ENCODE measurements at regions not wholly inside any gene's neighbourhood (a gene's known extent, or its start where the extent isn't known, plus 50 kb on each side); places are given as distances from the start of the nearest gene placed in this dataset.
"Not testable (repeated sequence)": the region's sequence is repeated elsewhere in the genome, so short reads cannot be mapped to it uniquely, and the experiment has no call there.

DNA sequence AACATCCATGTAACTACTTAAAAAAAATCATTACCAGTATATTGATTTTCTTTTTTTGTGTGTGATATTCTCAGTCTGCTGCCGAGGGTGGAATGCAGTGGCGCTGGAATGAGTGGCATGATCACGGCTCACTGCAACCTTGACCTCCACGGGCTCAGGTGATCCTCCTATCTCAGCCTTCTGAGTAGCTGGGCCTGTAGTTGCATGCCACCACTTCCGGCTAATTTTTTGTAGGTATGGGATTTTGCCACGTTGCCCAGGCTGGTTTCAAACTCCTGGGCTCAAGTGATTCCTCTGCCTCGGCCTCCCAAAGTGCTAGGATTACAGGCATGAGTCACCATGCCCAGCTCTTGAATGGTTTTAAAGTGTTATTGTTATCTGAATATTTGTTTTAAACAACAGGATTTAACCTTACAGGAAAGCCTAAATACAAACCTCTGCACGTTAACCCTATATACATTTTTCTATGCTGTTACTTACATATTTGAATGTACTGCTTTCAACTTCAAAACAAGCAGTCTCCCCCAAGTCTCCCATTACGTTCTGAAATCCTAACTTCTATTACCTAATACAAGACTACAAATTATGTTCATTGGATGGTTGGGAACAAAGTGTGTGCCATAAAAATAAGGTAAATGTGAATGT is 61.7 kb downstream of the KPNA2 start:
- no peak for DNase-seq

DNA sequence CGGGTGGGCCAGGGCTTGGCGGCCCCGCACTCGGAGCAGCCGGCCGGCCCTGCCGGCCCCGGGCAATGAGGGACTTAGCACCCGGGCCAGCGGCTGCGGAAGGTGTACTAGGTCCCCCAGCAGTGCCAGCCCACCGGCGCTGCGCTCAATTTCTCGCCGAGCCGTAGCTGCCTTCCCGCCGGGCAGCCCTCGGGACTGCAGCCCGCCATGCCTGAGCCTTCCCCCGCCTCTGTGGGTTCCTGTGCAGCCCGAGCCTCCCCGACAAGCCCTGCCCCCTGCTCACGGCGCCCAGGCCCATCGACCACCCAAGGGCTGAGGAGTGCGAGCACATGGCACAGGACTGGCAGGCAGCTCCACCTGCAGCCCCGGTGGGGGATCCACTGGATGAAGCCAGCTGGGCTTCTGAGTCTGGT is 63.8 kb downstream of the KPNA2 start:
- DNase-seq, result not testable (repeated sequence)

DNA sequence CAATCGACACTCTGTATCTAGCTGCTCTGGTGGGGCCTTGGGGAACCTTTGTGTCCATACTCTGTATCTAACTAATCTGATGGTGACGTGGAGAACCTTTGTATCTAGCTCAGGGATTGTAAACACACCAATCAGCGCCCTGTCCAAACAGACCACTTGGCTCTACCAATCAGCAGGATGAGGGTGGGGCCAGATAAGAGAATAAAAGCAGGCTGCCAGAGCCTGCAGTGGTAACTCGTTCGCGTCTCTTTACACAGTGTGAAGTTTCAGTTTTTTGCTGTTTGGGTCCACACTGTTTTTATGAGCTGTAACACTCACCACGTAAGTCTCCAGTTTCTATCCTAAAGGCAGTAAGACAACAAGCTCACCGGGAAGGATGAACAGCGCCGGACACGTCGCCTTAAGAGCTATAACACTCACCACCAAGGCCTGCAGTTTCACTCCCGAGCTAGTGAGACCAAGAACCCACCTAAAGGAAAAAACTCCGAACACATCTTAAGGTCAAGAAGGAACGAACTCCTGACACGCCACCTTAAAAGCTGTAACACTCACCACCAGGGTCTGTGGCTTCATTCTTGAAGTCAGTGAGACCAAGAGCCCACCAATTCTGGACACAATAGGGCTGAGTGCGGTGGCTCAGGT is 64.6 kb downstream of the KPNA2 start:
- no peak for DNase-seq

DNA sequence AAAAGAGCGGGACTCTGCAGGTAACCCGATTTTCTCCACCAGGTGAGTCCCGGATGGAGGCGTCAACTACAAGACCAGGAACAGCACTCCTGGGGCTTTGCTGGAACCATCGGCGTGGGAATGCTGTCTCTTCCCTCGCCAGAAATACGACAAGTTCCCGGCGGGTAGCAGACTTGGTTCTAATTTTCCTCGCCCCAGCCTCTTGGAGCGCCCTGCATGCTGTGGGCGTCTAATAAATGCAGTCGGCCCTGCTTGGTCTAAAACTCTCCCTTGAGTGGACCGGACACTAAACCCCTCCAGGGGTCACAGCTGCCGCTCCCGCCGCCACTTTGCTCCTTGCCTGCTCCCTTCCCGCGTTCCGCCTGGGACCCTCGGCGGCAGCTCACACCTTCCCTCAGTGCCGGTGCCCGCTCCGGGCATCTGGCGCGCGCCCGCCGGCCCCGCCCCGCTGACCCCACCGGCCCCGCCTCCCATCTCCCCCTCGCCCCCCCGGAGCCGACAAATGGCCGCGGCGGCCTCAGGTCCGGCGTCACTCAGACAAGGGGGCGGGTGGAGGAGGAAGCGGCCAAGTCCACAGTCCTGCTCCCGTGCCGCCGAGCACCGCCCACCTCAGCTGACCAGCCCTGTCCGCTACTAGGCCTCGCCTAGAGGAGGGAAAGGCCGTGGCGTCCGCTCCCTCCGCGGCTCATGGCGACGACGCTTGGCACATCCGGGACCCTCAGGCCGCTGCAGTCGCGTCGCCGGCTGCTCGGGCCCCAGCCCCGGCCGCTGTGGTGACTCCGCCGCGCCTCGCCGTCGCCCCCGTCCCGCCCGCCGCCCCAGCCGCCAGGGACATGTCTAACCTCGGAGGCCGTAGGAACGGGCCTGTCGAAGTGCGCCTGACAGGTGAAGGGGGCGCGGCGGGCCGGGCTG is 65.8 kb downstream of the KPNA2 start:
- peak; percentile 69 for DNase-seq

DNA sequence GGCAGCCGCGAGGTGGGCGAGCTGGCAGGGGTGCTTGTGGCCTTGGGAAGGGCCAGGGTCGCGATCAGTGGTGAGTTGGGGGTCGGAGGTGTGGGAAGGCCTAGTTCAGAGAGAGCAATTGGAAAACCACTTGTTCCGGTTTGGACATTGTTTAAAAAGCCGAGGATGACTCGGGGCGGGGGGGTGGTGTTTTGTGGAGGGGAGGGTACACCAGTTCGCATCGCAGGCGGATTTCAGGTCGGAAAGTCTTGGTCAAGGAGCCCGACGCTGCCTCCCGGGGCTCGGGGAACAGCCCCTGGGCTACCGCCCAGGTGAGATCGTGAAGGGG is 66.4 kb downstream of the KPNA2 start:
- no peak for DNase-seq

DNA sequence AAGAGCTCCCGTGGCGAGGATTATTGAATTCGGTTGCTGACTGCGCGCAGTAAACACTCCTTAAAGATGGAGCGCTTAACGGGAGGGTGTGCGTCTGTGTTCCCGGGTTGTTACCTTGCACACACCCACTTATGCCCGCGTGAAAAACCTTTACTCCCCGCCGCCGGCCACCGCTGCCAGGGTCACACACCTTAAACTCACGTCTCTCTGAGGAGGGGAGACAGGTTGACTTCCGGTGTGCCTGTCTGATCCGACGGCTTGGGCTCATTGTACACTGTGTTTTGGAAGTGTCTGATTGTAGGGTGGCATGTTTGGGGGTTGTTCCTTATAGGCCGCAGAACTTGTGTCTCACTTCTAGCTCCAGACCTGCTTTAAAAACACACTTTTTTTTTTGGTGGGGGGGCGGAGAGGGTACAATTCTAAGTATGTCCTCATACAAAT is 66.8 kb downstream of the KPNA2 start:
- DNase-seq, result peak; percentile 23

DNA sequence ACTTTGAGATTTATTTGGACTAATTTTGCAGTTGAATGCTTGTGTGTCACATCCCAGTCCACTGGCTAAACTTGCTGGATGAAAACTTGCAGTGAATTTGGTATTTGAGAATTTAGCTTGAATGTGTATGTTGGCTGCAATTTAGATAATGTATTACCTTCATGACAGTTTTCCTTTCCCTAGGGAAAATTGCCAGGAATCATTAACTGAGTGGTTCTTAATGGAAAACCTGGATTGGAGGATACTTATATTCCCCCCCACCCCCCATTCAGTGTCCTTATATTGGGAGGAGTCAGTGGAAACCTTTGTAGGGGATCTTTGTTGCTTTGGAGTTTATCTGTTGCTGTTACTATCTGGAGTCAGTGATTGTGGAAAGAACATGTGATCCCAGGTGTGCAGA is 67.6 kb downstream of the KPNA2 start:
- DNase-seq, result no peak

DNA sequence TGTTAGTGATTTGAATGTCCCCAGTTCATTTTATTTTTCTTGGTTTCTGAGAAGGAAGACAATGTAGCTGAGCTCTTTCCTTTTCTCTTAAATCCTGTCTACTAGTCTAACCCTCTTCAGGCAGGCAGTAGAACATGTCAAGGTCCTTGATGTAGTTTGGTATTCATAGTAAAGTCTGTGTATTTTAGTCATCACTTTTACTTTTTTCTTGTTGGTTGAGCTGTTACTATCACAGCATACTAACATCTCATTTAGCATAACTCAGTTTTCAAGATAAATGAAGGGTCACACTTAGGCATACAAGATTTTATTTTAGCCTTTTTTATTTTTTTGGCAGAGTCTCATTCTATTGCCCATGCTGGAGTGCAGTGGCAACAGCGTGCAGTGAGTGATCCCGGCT is 70.5 kb downstream of the KPNA2 start:
- no peak for DNase-seq

DNA sequence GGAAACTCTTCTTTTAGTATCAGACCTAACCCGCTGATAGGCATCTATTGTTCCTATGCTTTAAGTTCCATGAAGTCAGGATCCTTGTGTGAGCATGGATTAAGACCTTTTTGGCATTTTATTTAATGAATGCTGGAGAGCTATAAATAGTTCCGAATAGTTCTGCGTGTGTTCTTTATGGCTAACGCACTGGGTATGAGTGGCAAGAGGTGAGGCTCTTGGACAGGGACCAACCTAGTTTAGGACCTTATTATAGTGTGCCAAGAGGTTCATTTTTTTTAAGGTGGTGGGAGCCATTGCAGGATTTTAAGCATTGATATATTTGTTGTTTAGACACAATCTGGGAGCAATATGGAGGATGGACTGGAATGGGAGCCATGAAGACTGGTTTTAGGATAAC is 71.8 kb downstream of the KPNA2 start:
- no peak for DNase-seq

DNA sequence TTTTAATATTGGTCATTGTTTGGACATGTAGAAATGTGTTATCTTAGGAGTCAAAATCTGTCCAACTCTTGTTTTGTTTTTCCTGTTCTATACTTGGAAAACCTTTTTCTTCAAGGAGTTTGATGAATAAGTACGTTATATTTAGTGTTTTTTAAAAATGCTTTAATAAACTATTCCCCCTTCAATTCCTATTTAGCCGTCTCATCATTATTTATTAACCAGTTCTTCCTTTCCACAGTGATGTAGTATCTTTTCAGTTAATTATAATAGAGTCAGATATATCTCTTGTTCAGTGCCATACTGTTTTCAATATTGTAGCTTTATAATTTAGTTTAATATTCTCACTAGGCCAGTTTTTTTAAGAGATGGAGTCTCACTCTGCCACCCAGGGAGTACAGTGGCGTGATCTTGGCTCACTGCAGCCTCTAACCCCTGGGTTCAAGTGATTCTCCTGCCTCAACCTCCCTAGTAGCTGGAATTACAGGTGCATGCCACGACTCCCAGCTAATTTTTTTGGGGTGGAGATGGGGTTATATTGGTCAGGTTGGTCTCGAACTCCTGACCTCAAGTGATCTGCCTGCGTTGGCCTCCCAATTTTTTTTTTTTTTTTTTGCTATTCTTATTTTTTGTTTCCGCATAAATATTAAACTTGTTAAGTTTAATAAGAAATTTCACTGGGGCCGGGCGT is 72.9 kb downstream of the KPNA2 start:
- DNase-seq, result no peak

DNA sequence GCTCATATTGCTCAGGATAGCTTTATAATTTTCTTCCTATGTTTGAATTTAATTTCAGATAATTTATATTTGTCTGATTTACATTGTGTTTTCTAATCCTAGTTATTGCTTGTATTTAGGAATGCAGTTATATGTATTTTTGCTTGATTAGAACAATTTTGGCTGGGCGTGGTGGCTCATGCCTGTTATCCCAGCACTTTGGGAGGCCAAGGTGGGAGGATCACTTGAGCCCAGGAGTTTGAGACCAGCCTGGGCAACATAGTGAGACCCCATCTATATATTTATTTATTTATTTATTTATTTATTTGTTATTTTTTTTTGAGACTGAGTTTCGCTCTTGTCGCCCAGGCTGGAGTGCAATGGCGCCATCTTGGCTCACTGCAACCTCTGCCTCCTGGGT is 73.9 kb downstream of the KPNA2 start:
- not testable (repeated sequence) for DNase-seq

DNA sequence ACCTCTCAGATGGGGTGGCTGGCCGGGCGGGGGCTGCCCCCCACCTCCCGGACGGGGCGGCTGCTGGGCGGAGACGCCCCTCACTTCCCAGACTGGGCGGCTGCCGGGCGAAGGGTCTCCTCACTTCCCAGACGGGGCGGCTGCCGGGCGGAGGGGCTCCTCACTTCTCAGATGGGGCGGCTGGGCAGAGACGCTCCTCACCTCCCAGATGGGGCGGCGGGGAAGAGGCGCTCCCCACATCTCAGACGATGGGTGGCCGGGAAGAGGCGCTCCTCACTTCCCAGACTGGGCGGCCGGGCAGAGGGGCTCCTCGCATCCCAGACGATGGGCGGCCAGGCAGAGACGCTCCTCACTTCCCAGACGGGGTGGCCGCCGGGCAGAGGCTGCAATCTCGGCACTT is 80.7 kb downstream of the KPNA2 start:
- not testable (repeated sequence) for DNase-seq

DNA sequence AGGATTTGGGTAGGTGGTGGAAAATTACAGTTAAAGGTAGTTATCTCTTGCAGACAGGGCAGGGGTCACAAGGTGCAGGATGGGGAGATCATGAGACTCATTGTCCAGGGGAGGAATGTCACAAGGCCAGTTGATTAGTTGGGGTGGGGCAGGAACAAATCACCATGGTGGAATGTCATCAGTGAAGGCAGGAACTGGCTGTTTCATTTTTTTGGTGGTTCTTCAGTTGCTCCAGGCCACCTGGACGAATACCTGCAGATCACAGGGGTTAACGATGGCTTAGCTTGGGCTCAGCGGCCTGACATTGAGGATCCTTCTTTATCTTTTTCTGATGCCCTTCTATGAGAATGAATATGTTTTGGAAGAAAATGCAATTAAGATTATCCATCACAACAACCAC is 87.1 kb downstream of the KPNA2 start:
- DNase-seq, result no peak

DNA sequence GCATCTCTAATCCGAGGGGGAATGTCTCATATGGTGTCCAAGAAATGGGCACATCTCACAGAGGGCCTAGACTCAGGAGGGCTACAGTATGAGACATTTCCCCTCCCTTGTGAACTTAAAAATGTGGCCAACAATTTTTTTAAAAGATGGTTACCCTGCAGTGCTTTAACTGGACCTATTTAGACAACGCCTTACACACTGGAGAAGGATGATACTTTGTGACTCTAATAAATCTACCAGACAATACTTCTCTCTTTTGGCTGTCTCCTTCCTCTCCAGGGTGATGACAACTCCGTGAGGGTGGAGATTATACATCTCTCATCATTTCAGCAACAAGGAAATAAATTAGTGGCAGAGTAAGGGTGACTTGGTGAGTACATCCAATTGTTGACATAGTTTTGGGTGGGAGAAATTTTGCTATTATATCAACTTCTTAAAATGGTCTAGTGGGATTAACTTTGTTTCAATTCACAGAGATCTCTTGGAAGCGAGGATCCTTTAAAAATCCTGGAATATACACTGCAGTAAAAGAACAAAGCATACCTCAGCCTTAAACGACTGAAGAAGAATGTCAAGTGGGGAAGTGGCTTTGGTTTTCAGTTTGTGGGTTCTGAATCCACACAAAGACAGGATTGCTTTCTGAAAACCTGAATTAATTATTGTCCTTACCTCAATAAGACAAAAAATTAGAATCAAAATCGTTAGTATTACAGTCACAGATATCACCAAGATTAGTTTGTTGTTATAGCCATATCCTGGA is 89.8 kb downstream of the KPNA2 start:
- no peak for DNase-seq

DNA sequence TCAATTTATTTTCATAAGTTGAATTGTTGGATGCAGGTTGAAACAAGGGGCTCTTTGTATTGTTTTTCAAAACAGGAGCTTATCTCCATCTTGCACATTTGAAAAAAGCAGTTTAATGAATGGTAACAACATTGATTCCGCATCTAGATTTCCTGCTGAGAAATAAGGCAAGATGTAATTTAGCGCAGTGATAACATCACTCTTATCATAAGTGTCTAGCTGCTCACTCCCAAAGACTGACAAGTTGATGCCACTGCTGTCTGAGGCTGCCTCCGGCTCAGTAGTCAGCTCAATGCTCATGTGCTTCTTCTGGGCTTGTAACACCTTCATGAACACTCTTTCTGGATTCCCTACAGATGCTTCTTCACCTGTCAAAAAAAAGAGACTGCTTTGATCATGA is 92.4 kb downstream of the KPNA2 start:
- DNase-seq, result no peak

DNA sequence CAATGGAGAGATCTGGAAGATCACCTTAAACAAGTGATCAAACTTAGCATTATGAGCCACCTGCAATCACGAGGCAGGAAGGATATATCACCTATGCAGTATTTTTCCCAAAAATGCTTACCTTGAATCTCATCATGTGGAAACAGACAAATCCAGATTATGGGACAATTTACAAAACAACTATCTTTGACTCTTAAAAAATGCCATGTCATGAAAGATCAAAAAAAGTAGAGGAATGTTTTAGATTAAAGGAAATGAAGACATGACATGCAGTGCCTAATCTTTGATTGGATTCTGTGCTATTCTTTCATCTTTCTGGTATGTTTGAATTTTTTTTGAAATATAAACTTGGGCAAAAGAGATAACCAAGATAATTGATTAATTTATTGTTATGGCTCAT is 95.9 kb downstream of the KPNA2 start:
- DNase-seq, result no peak

DNA sequence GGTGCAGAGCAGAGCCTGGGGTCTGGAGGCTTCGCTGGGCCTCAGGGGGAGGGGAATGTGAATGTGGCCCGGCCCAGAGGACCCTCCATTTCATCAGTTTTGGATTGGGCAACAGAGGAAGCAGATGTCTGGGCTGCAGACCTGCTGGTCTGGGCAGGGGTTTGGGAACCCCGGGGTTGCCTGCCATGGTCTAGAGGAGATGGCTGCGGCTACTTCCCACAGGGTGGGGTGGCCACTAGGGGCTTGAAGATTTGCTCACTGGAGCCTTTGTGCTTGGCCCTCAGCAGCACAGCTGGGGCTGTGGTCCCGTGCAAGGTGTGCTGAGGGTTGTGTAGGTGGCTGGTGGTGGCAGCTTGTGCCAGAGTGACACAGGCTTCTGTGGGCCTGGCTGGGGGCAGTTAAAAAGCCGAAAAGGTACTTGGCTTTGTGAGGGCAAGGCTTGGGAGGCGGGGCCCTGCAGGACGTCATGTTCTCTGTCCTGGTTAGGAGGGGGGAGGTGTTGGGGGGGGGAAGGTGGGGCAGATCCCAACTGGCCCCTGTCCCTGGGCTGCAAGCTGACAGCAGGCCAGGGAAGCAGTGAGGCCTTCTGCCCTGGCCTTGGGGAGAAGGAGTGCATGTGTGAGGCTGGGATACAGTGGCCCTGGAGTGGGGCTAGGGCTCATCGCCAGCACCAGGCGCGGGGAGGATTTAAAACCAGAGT is 98.0 kb downstream of the KPNA2 start:
- no peak for DNase-seq

DNA sequence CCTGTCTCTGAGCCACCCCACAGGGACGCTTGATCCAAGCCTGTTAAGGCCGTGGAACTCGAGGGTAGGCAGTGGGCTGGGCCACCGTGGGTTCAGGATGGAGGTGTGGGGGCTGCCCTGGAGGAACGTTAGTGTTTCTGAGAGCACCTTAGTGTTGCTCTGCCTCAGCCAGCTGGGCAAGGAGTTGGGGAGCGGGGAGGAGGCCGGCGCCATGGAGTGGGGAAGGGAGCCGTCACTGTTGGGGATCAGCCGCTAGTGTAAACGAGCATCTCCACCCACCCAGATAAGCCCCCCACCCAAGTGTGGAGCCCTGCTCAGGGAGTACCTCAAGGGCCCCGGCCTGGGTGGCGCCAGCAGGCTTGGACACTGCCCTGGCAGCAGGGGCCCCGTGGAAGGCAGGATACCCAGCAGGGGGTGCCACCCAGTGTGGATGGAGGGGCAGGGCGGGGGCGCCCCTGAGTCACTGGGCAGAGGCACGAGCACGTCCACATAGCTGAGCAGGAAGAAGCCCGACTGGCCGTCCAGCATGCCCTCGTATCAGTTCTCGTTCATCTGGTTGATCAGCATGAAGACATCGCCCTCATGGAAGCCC is 98.6 kb downstream of the KPNA2 start:
- no peak for DNase-seq

DNA sequence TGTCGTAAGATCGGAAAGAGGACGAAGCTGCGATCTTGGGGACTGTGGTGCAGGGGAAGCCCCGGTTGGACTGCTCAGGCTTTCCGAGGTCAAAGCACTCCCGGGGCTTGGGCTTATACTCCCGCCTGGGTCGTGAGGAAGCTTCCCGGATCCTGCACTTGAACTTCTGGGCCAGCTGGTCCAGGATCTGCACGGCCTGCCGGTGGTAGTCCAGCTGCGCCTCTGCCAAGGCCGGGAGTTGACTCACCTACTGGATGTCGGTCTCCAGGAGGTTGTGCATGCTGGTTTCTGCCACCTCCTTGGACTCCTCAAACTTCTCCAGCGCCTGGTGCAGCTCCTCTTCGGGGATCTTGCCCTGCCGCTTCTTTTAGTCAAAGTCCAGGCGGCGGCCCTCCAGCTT is 99.2 kb downstream of the KPNA2 start:
- no peak for DNase-seq

DNA sequence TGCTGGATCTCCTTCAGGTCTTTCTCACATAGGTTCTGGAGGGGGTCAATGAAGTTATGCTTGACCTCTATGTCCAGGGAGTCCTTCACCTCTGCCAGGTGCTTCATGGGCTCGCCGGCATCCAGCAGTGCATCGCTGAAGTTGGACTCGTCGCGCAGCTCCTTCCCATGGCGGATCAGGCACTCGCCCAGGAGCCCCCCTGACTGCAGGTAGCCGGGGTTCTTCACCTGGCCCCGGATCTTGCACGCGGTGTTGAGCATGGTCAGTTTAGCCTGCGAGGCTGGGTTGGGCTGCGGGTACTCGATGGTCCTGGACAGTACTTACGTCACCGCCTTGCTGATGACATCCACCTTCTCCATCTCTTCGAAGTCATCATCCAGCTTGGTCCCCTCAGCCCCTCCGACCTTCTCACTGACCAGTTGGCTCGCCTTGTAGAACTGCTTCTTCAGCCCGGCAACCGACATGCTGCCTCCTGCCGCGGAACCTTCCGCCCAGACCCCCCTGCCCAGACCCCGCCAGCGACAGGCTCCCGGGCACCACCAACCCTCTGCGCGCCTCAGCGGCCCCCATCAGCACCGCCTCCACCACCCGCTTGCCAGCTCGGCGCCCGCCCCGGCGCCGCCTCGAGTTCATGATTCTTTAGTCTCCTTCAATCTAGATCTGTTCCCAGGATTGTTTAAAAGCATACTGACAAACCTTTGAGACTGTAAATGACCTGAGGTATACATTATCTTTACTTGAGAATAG is 99.8 kb downstream of the KPNA2 start:
- no peak for DNase-seq

DNA sequence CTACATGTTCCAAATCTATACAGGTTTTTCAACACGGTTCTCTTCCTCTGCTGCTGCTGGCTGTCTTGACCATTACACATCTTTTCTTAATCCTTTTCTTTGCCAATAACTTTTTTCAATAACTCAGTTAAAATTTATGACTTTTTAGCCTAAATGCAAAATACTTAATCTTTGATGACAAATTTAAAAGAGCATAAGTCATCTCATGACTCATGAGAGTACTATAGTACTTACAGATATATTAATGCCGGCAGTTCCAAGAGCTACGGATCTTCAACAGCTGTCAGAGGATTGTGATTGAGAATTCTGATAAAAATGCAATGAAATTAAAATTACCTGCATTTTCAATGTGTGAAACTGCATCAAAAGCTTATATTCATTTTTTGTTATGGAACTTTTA is 105.5 kb downstream of the KPNA2 start:
- DNase-seq, result no peak

All from activated naive CD4-positive, alpha-beta T cell treated with anti-CD3 and anti-CD28 coated beads, Interleukin-2, amount 50 U/mL, for 16 hours (primary cell).